ENCODE measurements at regions not wholly inside any gene's neighbourhood (a gene's known extent, or its start where the extent isn't known, plus 50 kb on each side); places are given as distances from the start of the nearest gene placed in this dataset.

DNA sequence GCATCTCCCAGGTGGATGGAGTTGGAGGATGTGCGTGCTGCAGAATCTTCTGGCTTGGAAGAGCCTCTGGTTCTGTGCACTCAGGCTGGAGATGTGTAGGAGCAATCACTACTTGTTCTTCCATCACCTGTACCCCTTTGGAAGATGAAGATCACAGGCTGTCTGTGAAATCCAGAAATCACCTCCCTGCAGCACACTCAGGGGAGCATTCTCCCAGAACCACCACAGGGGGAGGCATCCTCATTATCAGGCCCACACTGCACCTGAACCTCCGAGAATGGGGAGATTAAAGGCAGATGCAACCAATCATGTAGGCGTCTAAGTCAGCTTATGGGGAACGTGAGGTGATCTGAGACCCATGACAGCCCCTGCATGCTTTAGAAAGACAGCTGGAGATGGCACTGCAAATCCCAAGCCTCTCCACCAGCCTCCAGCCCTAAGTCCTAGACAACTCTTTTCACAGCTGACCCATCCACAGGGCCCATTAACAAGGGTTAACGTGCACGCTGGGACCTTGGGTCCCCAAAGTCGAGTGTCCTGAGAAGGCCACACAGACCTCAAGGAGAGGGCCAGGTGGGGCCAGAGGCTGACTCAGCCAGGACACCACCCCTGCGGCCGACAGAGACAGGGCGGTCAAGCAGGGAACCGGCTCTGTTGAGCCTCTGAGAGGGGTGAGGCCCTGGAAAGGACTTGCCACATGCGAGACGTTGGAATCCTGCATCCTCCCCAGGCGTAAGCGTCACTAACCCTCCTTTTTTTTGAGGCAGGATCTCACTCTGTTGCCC is 314.9 kb downstream of the EIPR1 start:
- H3K36me3 ChIP-seq, result no peaks in the 10 kb centered on the region
- no peak overlapping the region for H3K4me3 ChIP-seq
- TF ChIP-seq, protein P1, sequence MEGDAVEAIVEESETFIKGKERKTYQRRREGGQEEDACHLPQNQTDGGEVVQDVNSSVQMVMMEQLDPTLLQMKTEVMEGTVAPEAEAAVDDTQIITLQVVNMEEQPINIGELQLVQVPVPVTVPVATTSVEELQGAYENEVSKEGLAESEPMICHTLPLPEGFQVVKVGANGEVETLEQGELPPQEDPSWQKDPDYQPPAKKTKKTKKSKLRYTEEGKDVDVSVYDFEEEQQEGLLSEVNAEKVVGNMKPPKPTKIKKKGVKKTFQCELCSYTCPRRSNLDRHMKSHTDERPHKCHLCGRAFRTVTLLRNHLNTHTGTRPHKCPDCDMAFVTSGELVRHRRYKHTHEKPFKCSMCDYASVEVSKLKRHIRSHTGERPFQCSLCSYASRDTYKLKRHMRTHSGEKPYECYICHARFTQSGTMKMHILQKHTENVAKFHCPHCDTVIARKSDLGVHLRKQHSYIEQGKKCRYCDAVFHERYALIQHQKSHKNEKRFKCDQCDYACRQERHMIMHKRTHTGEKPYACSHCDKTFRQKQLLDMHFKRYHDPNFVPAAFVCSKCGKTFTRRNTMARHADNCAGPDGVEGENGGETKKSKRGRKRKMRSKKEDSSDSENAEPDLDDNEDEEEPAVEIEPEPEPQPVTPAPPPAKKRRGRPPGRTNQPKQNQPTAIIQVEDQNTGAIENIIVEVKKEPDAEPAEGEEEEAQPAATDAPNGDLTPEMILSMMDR (IDR thresholded peaks at IDR 0.05 in 4 of 5, conservative IDR thresholded peaks at IDR 0.05 in 1 of 5), result no peak
- no peak for TF ChIP-seq POLR2A (IDR thresholded peaks at IDR 0.05)
- H3K27ac ChIP-seq, result no peak overlapping the region
- in situ Hi-C loops (cut with MboI; ENCODE audit: low sequenced_read_pairs in 4 of 4), result no loop called here
- DNase-seq (no peak), ATAC-seq (no peak)
- H3K9me3 ChIP-seq, result no peaks in the 10 kb centered on the region
- H3K4me1 ChIP-seq, result no peaks in the 10 kb centered on the region
- H3K27me3 ChIP-seq, result no peaks in the 10 kb centered on the region
- intact Hi-C loops (cut with DNase I; ENCODE audit: low total_unique reads), result no loop called here

DNA sequence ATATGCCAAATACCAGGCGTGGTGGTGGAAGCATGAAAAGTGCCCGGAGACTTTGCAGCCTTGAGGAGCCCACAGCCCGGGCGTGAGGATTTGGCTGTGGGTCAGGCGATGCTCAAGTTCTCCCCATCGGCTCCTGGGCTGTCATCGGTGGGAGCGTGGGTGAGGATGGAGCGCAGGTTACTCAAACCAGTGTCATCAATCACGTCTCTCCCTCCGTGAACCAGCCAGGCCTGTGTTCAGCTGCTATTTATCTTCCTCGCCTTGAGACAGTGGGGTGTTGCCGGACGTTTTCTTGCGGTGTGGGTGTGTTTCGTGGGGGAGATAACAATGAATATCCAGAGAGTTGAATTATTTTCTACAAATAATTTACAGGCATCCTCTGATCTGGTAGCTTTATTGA is 317.6 kb downstream of the EIPR1 start:
- in situ Hi-C loops (cut with MboI; ENCODE audit: low sequenced_read_pairs in 4 of 4) (no loop called here), intact Hi-C loops (cut with DNase I; ENCODE audit: low total_unique reads) (no loop called here)
- no peaks in the 10 kb centered on the region for H3K4me1 ChIP-seq
- no peaks in the 10 kb centered on the region for H3K9me3 ChIP-seq
- no peak overlapping the region for H3K27ac ChIP-seq
- no peaks in the 10 kb centered on the region for H3K27me3 ChIP-seq
- TF ChIP-seq, protein P1 (IDR thresholded peaks at IDR 0.05 in 4 of 5, conservative IDR thresholded peaks at IDR 0.05 in 1 of 5), result no peak
- TF ChIP-seq POLR2A (IDR thresholded peaks at IDR 0.05), result no peak
- H3K4me3 ChIP-seq, result no peak overlapping the region
- no peak for DNase-seq
- no peak for ATAC-seq
- no peaks in the 10 kb centered on the region for H3K36me3 ChIP-seq

DNA sequence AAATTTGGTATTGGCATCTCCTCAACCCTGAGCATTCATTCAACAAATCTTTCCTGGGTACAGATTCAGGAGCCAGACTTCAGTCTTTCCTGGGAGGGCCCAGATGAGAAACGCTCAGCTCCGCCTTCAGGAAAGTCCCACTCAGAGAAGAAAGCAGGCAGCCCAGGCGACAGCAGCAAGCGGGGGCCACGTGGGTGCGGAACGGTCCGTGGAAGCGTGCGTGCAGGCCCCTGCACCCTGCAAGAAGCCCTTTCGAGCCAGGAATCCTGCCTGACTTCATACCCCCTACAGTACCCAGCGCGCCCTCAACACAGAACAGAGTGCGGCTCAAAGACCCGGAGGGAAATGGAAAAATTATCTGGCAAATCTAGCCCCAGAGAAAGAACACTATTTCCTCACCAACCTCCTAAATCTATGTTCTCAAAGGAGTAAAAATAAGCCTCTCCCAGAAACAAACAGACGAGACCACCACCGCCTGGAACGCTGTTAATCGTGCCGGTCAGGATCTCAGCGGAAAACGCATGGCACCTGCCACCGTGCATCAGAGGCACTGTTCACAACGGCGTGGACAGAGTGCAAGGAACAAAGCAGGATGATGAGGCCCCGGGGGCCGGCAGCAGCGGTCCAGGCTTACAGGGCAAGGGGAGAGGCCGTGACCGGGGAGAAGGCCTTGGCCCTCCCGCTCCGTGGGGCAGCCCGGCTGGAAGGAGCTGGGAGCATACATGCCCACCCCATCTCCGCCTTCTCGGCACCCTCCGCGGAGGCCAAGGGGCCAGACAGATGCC is 318.3 kb downstream of the EIPR1 start:
- H3K27ac ChIP-seq, result no peak overlapping the region
- ATAC-seq (no peak), DNase-seq (no peak)
- H3K4me3 ChIP-seq, result no peak overlapping the region
- H3K9me3 ChIP-seq, result no peaks in the 10 kb centered on the region
- in situ Hi-C loops (cut with MboI; ENCODE audit: low sequenced_read_pairs in 4 of 4) (no loop called here), intact Hi-C loops (cut with DNase I; ENCODE audit: low total_unique reads) (no loop called here)
- TF ChIP-seq, protein P1 (IDR thresholded peaks at IDR 0.05 in 4 of 5, conservative IDR thresholded peaks at IDR 0.05 in 1 of 5), result no peak
- no peak for TF ChIP-seq POLR2A (IDR thresholded peaks at IDR 0.05)
- no peaks in the 10 kb centered on the region for H3K36me3 ChIP-seq
- H3K4me1 ChIP-seq, result no peaks in the 10 kb centered on the region
- H3K27me3 ChIP-seq, result no peaks in the 10 kb centered on the region

GRCh38 chr2:3054066-3054465 is 323.6 kb downstream of the EIPR1 start:
- TF ChIP-seq, protein P1 (IDR thresholded peaks at IDR 0.05 in 4 of 5, conservative IDR thresholded peaks at IDR 0.05 in 1 of 5), result no peak
- no peak for TF ChIP-seq POLR2A (IDR thresholded peaks at IDR 0.05)
- H3K27me3 ChIP-seq, result no peaks in the 10 kb centered on the region

More at GRCh38 chr2:3054066-3054465, 323.6 kb downstream of the EIPR1 start:
- Histone ChIP-seq H3K36me3 (no peaks in the 10 kb centered on the region), H3K4me1 (no peaks in the 10 kb centered on the region), H3K27ac (no peak overlapping the region), H3K9me3 (no peaks in the 10 kb centered on the region), H3K4me3 (no peak overlapping the region)
- DNase-seq (no peak), ATAC-seq (no peak)
- intact Hi-C loops (cut with DNase I; ENCODE audit: low total_unique reads) (no loop called here), in situ Hi-C loops (cut with MboI; ENCODE audit: low sequenced_read_pairs in 4 of 4) (no loop called here)

Measured in gastrocnemius medialis (tissue), 4 donors.